ENCODE measurements at regions not wholly inside any gene's neighbourhood (a gene's known extent, or its start where the extent isn't known, plus 50 kb on each side); places are given as distances from the start of the nearest gene placed in this dataset.

GRCh38 chr6:29884261-29884660 lies 56.6 kb downstream of the HLA-G start:
- peak in 1 of 3 donors; percentile 9 for DNase-seq

- peak in 1 of 3 donors; percentile 18 for DNase-seq
Measured at GRCh38 chr6:29886701-29887100, 55.6 kb upstream of the HLA-A start.

- DNase-seq: peak; percentile 66 to 80 (median 67)
Measured at GRCh38 chr6:29887330-29887818, 55.0 kb upstream of the HLA-A start.

- DNase-seq: peak; percentile 53 to 82 (median 57)
Measured at GRCh38 chr6:29887819-29888776, 54.2 kb upstream of the HLA-A start.
